Cardiac muscle cell (in vitro differentiated cells and primary cell): ENCODE measurements at regions not wholly inside any gene's neighbourhood (a gene's known extent, or its start where the extent isn't known, plus 50 kb on each side); places are given as distances from the start of the nearest gene placed in this dataset.
A peak's percentile ranks its signal among the peaks of the same experiment; 100 is the strongest.

ENCODE experiments used
- DNase-seq, 2 donors: peaks; one replicate each; pipeline versions ENCODE4 v3.0.0 to v3.0.0-alpha.2; 2010 to 2017; ENCODE audit warnings: low read depth in 1 of 2, low spot score in 1 of 2
- H3K27ac ChIP-seq: fragments of 200-600 bp; sonication (generic); 2 replicates; pipeline ENCODE4 v1.5.1; 2016
- H3K27me3 ChIP-seq: fragments of 200-600 bp; sonication (generic); 2 replicates; pipeline ENCODE4 v1.6.0; 2016; ENCODE audit warnings: control low read depth
- H3K36me3 ChIP-seq: fragments of 200-600 bp; sonication (generic); 2 replicates; pipeline ENCODE4 v1.5.1; 2016; ENCODE audit warnings: control low read depth
- H3K4me1 ChIP-seq: fragments of 200-600 bp; sonication (generic); 2 replicates; pipeline ENCODE4 v1.8.1; 2017; ENCODE audit warnings: low read depth, mild to moderate bottlenecking, mixed run types
- H3K4me3 ChIP-seq: fragments of 200-600 bp; sonication (generic); 2 replicates; pipeline ENCODE4 v1.5.1; 2016; ENCODE audit warnings: mild to moderate bottlenecking
- H3K9me3 ChIP-seq: fragments of 200-600 bp; sonication (generic); 2 replicates; pipeline ENCODE4 v1.5.1; 2017; ENCODE audit warnings: low read depth, mild to moderate bottlenecking, control low read depth
- CTCF ChIP-seq: IDR thresholded peaks from 2 replicates; pipeline ENCODE4 v1.5.1; 2012; ENCODE audit warnings: low read depth, mild to moderate bottlenecking, low read length

GRCh38 chr7:110210941-110211608 is 879.9 kb upstream of the LRRN3 start:
- Histone ChIP-seq H3K27me3 (no peaks in the 10 kb centered on the region), H3K27ac (no peak overlapping the region), H3K36me3 (no peaks in the 10 kb centered on the region), H3K4me3 (no peak overlapping the region), H3K4me1 (peaks cover 1% of the 10 kb centered on the region), H3K9me3 (no peaks in the 10 kb centered on the region)
- no peak for TF ChIP-seq CTCF
- no peak for DNase-seq

DNA sequence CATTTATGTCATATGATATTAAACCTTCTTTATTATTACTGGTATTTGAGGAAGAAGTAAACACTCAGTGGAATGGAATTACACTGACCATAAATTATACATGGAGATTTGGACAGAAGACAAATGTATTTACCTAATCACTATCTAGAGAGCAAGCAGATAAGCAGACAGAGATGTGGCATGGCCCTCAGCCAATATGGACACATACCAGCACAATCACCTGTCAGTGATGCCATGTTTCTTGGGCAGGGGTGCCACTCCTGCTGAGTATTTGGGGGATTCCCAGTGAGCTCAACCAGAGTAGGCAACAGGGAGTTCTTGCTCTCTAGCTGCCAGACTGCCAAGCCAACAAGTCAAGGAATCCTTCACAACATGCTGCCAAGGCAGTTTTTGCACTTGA is 866.3 kb upstream of the LRRN3 start:
- no peaks in the 10 kb centered on the region for H3K4me1 ChIP-seq
- TF ChIP-seq CTCF: no peak
- H3K27me3 ChIP-seq: no peaks in the 10 kb centered on the region
- H3K9me3 ChIP-seq: no peaks in the 10 kb centered on the region
- no peak overlapping the region for H3K4me3 ChIP-seq
- H3K27ac ChIP-seq: no peak overlapping the region
- H3K36me3 ChIP-seq: no peaks in the 10 kb centered on the region
- no peak for DNase-seq

DNA sequence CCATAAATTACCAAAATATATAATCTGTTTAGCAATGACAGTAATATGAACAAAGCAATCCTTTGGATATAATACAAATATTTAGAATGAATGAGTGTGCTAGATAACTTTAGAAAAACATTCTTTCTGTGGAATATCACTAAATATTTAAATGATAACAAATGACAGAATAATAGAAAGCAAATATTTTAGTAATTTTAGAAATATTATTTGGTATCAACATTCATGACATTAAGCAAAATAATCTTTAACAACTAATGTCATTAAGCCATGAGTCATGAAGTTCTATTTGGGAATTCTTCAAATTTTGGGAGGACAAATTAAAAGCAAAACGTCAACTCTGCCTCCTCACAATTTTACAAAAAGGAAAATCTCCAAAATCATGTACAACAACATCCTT is 844.8 kb upstream of the LRRN3 start:
- no peaks in the 10 kb centered on the region for H3K4me1 ChIP-seq
- no peak overlapping the region for H3K27ac ChIP-seq
- DNase-seq: no peak
- H3K4me3 ChIP-seq: no peak overlapping the region
- H3K36me3 ChIP-seq: no peaks in the 10 kb centered on the region
- no peak for TF ChIP-seq CTCF
- no peaks in the 10 kb centered on the region for H3K9me3 ChIP-seq
- H3K27me3 ChIP-seq: no peaks in the 10 kb centered on the region

DNA sequence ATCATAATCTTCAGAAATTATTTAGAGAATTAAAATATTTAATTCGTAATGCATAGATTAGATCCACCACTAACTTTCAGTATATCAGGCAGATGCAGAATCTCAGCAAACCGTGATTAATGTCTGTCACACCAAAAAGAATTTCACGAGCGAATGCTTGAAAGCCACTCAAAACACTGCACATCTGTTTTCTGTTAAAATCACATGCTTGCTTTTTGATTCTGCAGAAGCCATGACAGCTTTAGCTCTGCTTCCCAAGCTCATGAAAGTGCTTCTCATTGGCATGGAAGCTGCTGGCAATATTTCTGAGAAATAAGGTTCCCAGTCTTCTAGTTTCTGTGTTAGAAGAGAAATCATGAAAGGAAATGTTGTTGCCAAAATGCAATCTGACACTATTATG is 837.8 kb upstream of the LRRN3 start:
- Histone ChIP-seq H3K27me3 (no peaks in the 10 kb centered on the region), H3K4me1 (peaks cover 7% of the 10 kb centered on the region), H3K27ac (no peak overlapping the region), H3K9me3 (no peaks in the 10 kb centered on the region), H3K36me3 (no peaks in the 10 kb centered on the region), H3K4me3 (no peak overlapping the region)
- no peak for TF ChIP-seq CTCF
- DNase-seq: peak in 1 of 2 donors; percentile 20

DNA sequence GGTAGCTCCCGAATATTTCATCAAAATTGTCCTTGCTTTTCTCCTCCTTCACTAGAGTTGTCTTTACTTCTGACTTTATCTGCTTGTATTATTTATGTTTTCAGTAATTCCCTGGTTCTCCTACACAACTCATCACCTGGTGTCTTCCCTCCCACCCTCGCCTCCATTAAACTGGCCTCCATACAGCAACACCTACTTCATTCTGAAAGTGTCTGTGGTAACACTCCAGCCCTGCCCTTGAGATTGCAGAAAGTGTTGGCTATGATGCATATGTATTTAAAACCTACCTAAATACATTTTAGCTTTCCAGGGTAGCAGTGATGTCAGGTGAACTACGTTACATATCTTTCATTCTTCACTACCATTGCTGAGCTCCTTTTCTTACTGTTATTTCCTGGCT is 833.3 kb upstream of the LRRN3 start:
- Histone ChIP-seq H3K27me3 (no peaks in the 10 kb centered on the region), H3K4me3 (no peak overlapping the region), H3K36me3 (no peaks in the 10 kb centered on the region), H3K9me3 (no peaks in the 10 kb centered on the region), H3K27ac (no peak overlapping the region), H3K4me1 (peaks cover 7% of the 10 kb centered on the region)
- no peak for DNase-seq
- no peak for TF ChIP-seq CTCF
